ENCODE measurements at regions not wholly inside any gene's neighbourhood (a gene's known extent, or its start where the extent isn't known, plus 50 kb on each side); places are given as distances from the start of the nearest gene placed in this dataset.

DNA sequence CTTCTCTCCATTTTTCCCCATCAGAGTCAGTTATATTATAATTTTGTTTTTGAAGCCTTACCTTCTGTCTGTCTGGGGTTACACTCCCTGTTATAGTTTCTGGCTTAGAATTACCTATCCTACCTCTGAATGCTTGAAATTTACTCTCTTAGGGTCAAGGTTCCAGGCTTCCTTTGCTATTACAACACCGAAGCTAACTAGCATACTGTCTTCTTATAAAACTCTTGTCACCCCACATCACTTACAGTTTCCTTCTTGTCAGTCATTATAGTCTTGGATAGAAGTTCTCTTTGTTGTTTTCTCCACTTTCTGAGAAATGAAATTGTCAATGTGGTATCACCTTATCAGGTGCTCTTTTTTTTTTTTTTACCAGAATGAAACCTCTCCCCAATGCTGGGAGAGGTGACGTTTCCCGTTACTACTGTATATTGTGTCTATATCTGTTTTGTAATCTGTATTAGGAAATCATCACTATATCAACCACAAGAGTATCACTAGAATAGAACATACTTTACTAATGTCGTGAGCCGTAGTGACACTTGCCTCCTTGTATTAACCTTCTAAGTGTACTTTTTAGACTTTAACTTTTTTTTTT, 69.2 kb upstream of the PSMA6 start:
- no peak for DNase-seq

DNA sequence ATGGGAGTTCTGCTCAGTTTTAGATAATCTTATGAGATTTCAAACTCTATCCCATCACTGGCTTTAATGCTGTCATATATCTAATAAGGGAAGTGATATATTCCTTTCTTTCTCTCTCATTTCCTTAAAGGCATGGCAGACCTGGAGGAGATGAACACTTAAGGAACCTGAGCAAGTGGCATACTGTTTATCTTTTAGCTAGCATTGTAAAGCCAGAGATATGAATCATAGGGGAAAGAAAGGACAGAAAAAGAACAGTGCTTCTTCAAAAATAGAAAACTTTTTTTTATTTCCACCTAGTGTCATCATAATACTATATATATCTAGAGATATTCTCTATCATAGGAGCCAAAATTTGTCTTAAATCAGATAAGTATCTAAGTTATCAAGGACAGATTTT, 68.3 kb upstream of the PSMA6 start:
- no peak for DNase-seq

- DNase-seq: no peak
Measured at GRCh38 chr14:35224615-35225014, 67.6 kb upstream of the PSMA6 start.

GRCh38 chr14:35229084-35229791, 62.9 kb upstream of the PSMA6 start:
- DNase-seq: peak; percentile 77

DNA sequence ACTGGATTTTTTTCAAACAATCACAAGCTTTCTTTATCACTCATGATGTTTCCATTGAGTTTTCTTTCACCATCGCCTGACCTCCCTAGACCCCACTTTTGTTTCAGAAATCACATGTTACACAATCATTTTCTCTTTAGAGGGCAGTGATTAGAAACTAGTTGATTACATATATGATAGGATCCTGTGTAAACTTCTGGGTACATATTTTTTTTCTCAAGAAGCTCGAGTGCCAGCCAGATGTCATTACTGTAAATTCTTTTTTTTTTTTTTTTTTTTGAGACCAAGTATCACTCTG, 62.4 kb upstream of the PSMA6 start:
- no peak for DNase-seq

GRCh38 chr14:35231207-35231760, 60.9 kb upstream of the PSMA6 start:
- no peak for DNase-seq

DNA sequence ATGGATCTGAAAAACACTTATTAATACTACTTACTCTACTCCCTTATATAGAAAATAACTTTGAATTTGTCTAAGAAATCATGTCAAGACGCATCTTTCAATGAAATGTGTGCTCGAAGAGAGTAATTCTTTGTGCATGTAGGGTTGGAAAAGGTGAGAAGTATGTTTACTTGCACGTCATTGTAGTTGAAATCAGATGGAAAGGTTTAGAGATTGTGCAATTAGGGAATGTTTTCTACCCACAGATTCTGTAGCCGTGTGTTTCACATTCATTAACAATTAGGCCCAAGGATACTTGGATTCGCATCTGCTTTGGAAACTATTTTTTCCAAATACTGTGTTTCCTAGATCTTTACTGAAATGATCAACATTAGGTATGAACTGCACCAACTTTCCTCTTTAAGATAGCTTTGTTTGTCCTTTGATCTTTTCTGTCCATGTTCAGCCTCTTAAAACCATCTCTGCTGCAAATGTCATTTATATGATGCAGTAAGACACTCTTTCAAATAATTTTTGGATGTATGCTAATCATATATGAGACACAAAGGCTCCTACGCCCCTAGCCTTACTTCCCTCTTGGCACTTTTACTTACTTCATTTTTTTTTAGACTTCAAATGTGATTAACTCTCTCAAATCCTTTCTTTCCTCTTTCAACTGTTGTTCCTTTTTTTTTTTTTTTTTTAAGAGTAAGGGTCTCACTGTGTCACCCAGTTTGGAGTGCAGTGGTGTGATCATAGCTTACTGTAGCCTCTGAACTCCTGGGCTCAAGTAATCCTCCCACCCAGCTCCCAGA, 58.0 kb upstream of the PSMA6 start:
- no peak for DNase-seq

DNA sequence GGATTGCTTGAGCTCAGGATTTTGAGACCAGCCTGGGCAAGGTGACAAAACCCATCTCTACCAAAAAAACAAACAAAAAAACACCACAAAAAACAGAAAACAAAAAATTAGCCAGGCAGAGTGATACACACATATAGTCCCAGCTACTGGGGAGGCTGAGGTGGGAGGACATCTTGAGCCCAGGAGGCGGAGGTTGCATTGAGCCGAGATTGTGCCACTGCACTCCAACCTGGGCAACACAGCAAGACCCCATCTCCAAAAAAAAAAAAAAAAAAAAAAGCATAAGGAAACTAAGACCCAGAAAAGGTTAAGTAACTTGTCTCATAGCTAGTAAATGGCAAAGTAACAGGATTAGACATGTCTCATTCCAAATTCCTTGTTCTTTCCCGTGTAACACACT, 56.3 kb upstream of the PSMA6 start:
- no peak for DNase-seq

GRCh38 chr14:35236806-35237205, 55.4 kb upstream of the PSMA6 start:
- no peak for DNase-seq

GRCh38 chr14:35240231-35240630, 52.0 kb upstream of the PSMA6 start:
- DNase-seq: peak; percentile 78
